ENCODE measurements at regions not wholly inside any gene's neighbourhood (a gene's known extent, or its start where the extent isn't known, plus 50 kb on each side); places are given as distances from the start of the nearest gene placed in this dataset.

- ChIA-PET CTCF (no interaction called here), POLR2A (interaction anchor here (0.6 to 1.2 kb wide), 2 partner anchors 19 to 782 kb away, joined by 3 read pairs; no protein-coding TSS in a partner anchor), SMC1A (ENCODE audit: uncharacterized antibody, unreplicated experiment) (interaction anchor here (1.5 kb wide), 1 partner anchor 71 kb away, joined by 3 read pairs; no protein-coding TSS in a partner anchor), RAD21 (ENCODE audit: unreplicated experiment) (no interaction called here)
- DNase-seq (ENCODE audit: low read depth, low spot score) (no peak), FAIRE-seq (no peak), ATAC-seq (no peak)
- H3K9ac ChIP-seq (ENCODE audit: control insufficient read depth, insufficient read depth, low read length), result no peak overlapping the region
- H3K4me3 ChIP-seq, result no peak overlapping the region
- in situ Hi-C loops (cut with MboI), result no loop called here
- WGBS (ENCODE audit: insufficient coverage, insufficient replicate concordance, low lambda C conversion rate, missing lambda C conversion rate), result 27% methylated on average over 1 of the region's 1 CpG
- H3K27me3 ChIP-seq (replicated peaks in 1 of 2; ENCODE audit: control insufficient read depth in 2 of 2, insufficient read depth in 2 of 2, low read length in 1 of 2), result no peaks in the 10 kb centered on the region
- intact Hi-C loops (cut with micrococcal nuclease; ENCODE audit: unreplicated experiment), result no loop called here
- no peak overlapping the region for H3K4me2 ChIP-seq (ENCODE audit: control insufficient read depth, insufficient read depth)
- H3K4me1 ChIP-seq (ENCODE audit: control insufficient read depth, insufficient read depth, low read length), result no peaks in the 10 kb centered on the region
- H3K27ac ChIP-seq (ENCODE audit: control insufficient read depth, insufficient read depth), result no peak overlapping the region
- H3K9me3 ChIP-seq (replicated peaks; ENCODE audit: control insufficient read depth, insufficient read depth, low read length), result no peaks in the 10 kb centered on the region
- no peak overlapping the region for H2AFZ ChIP-seq (ENCODE audit: control insufficient read depth, low read depth, low read length)
- no peaks in the 10 kb centered on the region for H4K20me1 ChIP-seq (ENCODE audit: control insufficient read depth, insufficient read depth)
- no TSS peak for BruUV-seq (replicated peaks)
- H3K36me3 ChIP-seq (ENCODE audit: control insufficient read depth in 2 of 2, insufficient read depth in 2 of 2, low read length in 1 of 2), result no peaks in the 10 kb centered on the region
- H3K79me2 ChIP-seq (ENCODE audit: control insufficient read depth, insufficient read depth, low read length), result no peaks in the 10 kb centered on the region
- TF ChIP-seq, protein P1, sequence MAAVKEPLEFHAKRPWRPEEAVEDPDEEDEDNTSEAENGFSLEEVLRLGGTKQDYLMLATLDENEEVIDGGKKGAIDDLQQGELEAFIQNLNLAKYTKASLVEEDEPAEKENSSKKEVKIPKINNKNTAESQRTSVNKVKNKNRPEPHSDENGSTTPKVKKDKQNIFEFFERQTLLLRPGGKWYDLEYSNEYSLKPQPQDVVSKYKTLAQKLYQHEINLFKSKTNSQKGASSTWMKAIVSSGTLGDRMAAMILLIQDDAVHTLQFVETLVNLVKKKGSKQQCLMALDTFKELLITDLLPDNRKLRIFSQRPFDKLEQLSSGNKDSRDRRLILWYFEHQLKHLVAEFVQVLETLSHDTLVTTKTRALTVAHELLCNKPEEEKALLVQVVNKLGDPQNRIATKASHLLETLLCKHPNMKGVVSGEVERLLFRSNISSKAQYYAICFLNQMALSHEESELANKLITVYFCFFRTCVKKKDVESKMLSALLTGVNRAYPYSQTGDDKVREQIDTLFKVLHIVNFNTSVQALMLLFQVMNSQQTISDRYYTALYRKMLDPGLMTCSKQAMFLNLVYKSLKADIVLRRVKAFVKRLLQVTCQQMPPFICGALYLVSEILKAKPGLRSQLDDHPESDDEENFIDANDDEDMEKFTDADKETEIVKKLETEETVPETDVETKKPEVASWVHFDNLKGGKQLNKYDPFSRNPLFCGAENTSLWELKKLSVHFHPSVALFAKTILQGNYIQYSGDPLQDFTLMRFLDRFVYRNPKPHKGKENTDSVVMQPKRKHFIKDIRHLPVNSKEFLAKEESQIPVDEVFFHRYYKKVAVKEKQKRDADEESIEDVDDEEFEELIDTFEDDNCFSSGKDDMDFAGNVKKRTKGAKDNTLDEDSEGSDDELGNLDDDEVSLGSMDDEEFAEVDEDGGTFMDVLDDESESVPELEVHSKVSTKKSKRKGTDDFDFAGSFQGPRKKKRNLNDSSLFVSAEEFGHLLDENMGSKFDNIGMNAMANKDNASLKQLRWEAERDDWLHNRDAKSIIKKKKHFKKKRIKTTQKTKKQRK (IDR thresholded peaks at IDR 0.05; ENCODE audit: low read depth, low read length), result no peak
- no peak for TF ChIP-seq NFXL1 (IDR thresholded peaks at IDR 0.05; ENCODE audit: borderline replicate concordance)
- TF ChIP-seq E4F1 (IDR thresholded peaks at IDR 0.05; ENCODE audit: borderline replicate concordance, partially characterized antibody), result no peak
- TF ChIP-seq, protein P2, sequence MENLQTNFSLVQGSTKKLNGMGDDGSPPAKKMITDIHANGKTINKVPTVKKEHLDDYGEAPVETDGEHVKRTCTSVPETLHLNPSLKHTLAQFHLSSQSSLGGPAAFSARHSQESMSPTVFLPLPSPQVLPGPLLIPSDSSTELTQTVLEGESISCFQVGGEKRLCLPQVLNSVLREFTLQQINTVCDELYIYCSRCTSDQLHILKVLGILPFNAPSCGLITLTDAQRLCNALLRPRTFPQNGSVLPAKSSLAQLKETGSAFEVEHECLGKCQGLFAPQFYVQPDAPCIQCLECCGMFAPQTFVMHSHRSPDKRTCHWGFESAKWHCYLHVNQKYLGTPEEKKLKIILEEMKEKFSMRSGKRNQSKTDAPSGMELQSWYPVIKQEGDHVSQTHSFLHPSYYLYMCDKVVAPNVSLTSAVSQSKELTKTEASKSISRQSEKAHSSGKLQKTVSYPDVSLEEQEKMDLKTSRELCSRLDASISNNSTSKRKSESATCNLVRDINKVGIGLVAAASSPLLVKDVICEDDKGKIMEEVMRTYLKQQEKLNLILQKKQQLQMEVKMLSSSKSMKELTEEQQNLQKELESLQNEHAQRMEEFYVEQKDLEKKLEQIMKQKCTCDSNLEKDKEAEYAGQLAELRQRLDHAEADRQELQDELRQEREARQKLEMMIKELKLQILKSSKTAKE (IDR thresholded peaks at IDR 0.05; ENCODE audit: low read depth, poor library complexity, severe bottlenecking), result no peak
- no peak for TF ChIP-seq MTA2 (IDR thresholded peaks at IDR 0.05; ENCODE audit: low read depth)
- TF ChIP-seq POLR2AphosphoS5 (IDR thresholded peaks at IDR 0.05; ENCODE audit: low read length), result no peak
- no peak for TF ChIP-seq RELA (IDR thresholded peaks at IDR 0.05; ENCODE audit: borderline replicate concordance, partially characterized antibody)
- TF ChIP-seq WRNIP1 (IDR thresholded peaks at IDR 0.05; ENCODE audit: borderline replicate concordance, low read depth, low read length), result no peak
- TF ChIP-seq PBX3 (IDR thresholded peaks at IDR 0.05; ENCODE audit: insufficient replicate concordance, low read depth, low read length), result no peak
These were observed 591.3 kb upstream of the HS3ST5 start for GRCh38 chr6:114934079-114934478.
